ENCODE measurements at regions not wholly inside any gene's neighbourhood (a gene's known extent, or its start where the extent isn't known, plus 50 kb on each side); places are given as distances from the start of the nearest gene placed in this dataset.

- TF ChIP-seq ZNF462 (CRISPR knock-in tag; IDR thresholded peaks at IDR 0.05) (no peak), STAT1 (IDR thresholded peaks at IDR 0.05; ENCODE audit: unreplicated experiment) (no peak), EZH2 (IDR thresholded peaks at IDR 0.05; ENCODE audit: low read depth, unreplicated experiment) (no peak), JUNB (IDR thresholded peaks at IDR 0.05; ENCODE audit: unreplicated experiment) (no peak), ETS1 (IDR thresholded peaks at IDR 0.05) (no peak)
Observed at GRCh38 chr11:70627219-70627618, 228.9 kb downstream of the CTTN start (continued).

GRCh38 chr11:70628176-70628854 lies 230.0 kb downstream of the CTTN start:
- Mint-ChIP-seq H3K4me3 (no peak overlapping the region; the same call in 2 of the 3 replicates), H3K9me3 (no peaks in the 10 kb centered on the region), H3K27ac (no peak overlapping the region), H3K27me3 (ENCODE audit: insufficient read depth, low read depth, poor library complexity) (peaks cover 23% of the 10 kb centered on the region), H3K36me3 (ENCODE audit: low read depth) (peaks cover 3% of the 10 kb centered on the region; the same call in 1 of the 3 replicates), H3K4me1 (peaks cover 41% of the 10 kb centered on the region)
- Histone ChIP-seq H3K9me2 (ENCODE audit: insufficient read depth) (no peaks in the 10 kb centered on the region), H3K27me3 (ENCODE audit: insufficient read depth) (no peaks in the 10 kb centered on the region), H3K4me3 (no peak overlapping the region), H3K27ac (ENCODE audit: low read depth) (no peak overlapping the region), H2AFZ (no peak overlapping the region), H3K79me2 (replicated peaks; ENCODE audit: insufficient read depth) (peaks cover 37% of the 10 kb centered on the region), H3K36me3 (ENCODE audit: insufficient read depth) (no peaks in the 10 kb centered on the region), H3K4me2 (no peak overlapping the region), H3K4me1 (ENCODE audit: insufficient read depth) (no peaks in the 10 kb centered on the region; the same call in 1 of the 2 replicates), H3F3A (replicated peaks; ENCODE audit: low read depth) (no peaks in the 10 kb centered on the region), H4K20me1 (replicated peaks; ENCODE audit: insufficient read depth) (peaks cover 7% of the 10 kb centered on the region; the same call in 1 of the 2 replicates)
- ATAC-seq (no peak), DNase-seq (ENCODE audit: low spot score) (no peak)
- TF ChIP-seq CREB1 (CRISPR knock-in tag; IDR thresholded peaks at IDR 0.05; ENCODE audit: low read depth) (no peak), ZNF331 (CRISPR knock-in tag; IDR thresholded peaks at IDR 0.05; ENCODE audit: low read depth) (no peak)

All from GM23338 (cell line).